Spinal cord (tissue), 9 donors: ENCODE measurements at regions not wholly inside any gene's neighbourhood (a gene's known extent, or its start where the extent isn't known, plus 50 kb on each side); places are given as distances from the start of the nearest gene placed in this dataset.
"Not testable (repeated sequence)": the region's sequence is repeated elsewhere in the genome, so short reads cannot be mapped to it uniquely, and the experiment has no call there.

Experiments
- DNase-seq, 6 donors: peaks; one replicate each; pipeline versions ENCODE4 v3.0.0 to v3.0.0-alpha.2; 2013 to 2015; ENCODE audit warnings: low spot score in 6 of 6, low read depth in 4 of 6
- H3K27ac ChIP-seq: one replicate; pipeline ENCODE4 v1.5.1; 2013; ENCODE audit warnings: low read depth, low read length, control low read depth
- H3K27me3 ChIP-seq: one replicate; pipeline ENCODE4 v1.6.1; 2013; ENCODE audit warnings: low read length; ENCODE audit not compliant: control insufficient read depth, insufficient read depth
- H3K36me3 ChIP-seq: one replicate; pipeline ENCODE4 v1.6.1; 2013; ENCODE audit warnings: low read length; ENCODE audit not compliant: control insufficient read depth, insufficient read depth
- H3K4me1 ChIP-seq: one replicate; pipeline ENCODE4 v1.6.1; 2013; ENCODE audit warnings: low read length; ENCODE audit not compliant: control insufficient read depth, insufficient read depth
- H3K4me3 ChIP-seq: one replicate; pipeline ENCODE4 v1.5.1; 2013; ENCODE audit warnings: low read depth, low read length, control low read depth
- H3K9me3 ChIP-seq: one replicate; pipeline ENCODE4 v1.6.1; 2013; ENCODE audit warnings: low read length; ENCODE audit not compliant: control insufficient read depth, insufficient read depth
- WGBS: methylation state at CpG from one replicate; pipeline ENCODE4 v1.1.5; 2013; ENCODE audit warnings: missing lambda C conversion rate; ENCODE audit not compliant: insufficient coverage; 5-methylcytosine and 5-hydroxymethylcytosine counted together
- donor health status: healthy.

GRCh38 chr13:43946281-43946680, 66.6 kb downstream of the LACC1 start:
- Histone ChIP-seq H3K4me1 (no peaks in the 10 kb centered on the region), H3K4me3 (no peak overlapping the region), H3K9me3 (no peaks in the 10 kb centered on the region), H3K27ac (no peak overlapping the region), H3K27me3 (no peaks in the 10 kb centered on the region), H3K36me3 (no peaks in the 10 kb centered on the region)
- no CpG with 5 or more reads among the region's 3 CpGs for WGBS
- no peak for DNase-seq

GRCh38 chr13:43947897-43948458, 68.3 kb downstream of the LACC1 start:
- WGBS: 46% methylated on average over 2 of the region's 3 CpGs
- H3K36me3 ChIP-seq: no peaks in the 10 kb centered on the region

GRCh38 chr13:43953370-43953769, 73.7 kb downstream of the LACC1 start:
- H3K4me1 ChIP-seq: no peaks in the 10 kb centered on the region
- H3K4me3 ChIP-seq: no peak overlapping the region
- no peaks in the 10 kb centered on the region for H3K36me3 ChIP-seq
- no CpG with 5 or more reads among the region's 2 CpGs for WGBS
- no peaks in the 10 kb centered on the region for H3K27me3 ChIP-seq
- no peak for DNase-seq
- no peak overlapping the region for H3K27ac ChIP-seq
- no peaks in the 10 kb centered on the region for H3K9me3 ChIP-seq

More at GRCh38 chr13:43947897-43948458, 68.3 kb downstream of the LACC1 start:
- Histone ChIP-seq H3K4me3 (no peak overlapping the region), H3K4me1 (no peaks in the 10 kb centered on the region), H3K27me3 (no peaks in the 10 kb centered on the region), H3K9me3 (no peaks in the 10 kb centered on the region), H3K27ac (no peak overlapping the region)
- no peak for DNase-seq

GRCh38 chr13:43956975-43957374, 77.3 kb downstream of the LACC1 start:
- no CpG with 5 or more reads among the region's 1 CpG for WGBS
- not testable (repeated sequence) for H3K4me3 ChIP-seq, H3K27me3 ChIP-seq, H3K36me3 ChIP-seq, DNase-seq, H3K27ac ChIP-seq, H3K4me1 ChIP-seq, H3K9me3 ChIP-seq

GRCh38 chr13:43959291-43959690, 79.6 kb downstream of the LACC1 start:
- no peaks in the 10 kb centered on the region for H3K36me3 ChIP-seq

GRCh38 chr13:43961909-43962308, 82.2 kb downstream of the LACC1 start:
- no peaks in the 10 kb centered on the region for H3K9me3 ChIP-seq

More at GRCh38 chr13:43959291-43959690, 79.6 kb downstream of the LACC1 start:
- H3K4me1 ChIP-seq: no peaks in the 10 kb centered on the region
- H3K9me3 ChIP-seq: no peaks in the 10 kb centered on the region
- no peaks in the 10 kb centered on the region for H3K27me3 ChIP-seq
- 91% methylated on average over 2 of the region's 2 CpGs for WGBS
- no peak for DNase-seq
- H3K4me3 ChIP-seq: no peak overlapping the region
- no peak overlapping the region for H3K27ac ChIP-seq

GRCh38 chr13:43963726-43964125, 84.0 kb downstream of the LACC1 start:
- Histone ChIP-seq H3K36me3 (no peaks in the 10 kb centered on the region), H3K4me1 (no peaks in the 10 kb centered on the region), H3K4me3 (no peak overlapping the region), H3K9me3 (no peaks in the 10 kb centered on the region), H3K27ac (no peak overlapping the region), H3K27me3 (no peaks in the 10 kb centered on the region)
- 92% methylated on average over 3 of the region's 4 CpGs for WGBS
- DNase-seq: no peak

More at GRCh38 chr13:43961909-43962308, 82.2 kb downstream of the LACC1 start:
- Histone ChIP-seq H3K27me3 (no peaks in the 10 kb centered on the region), H3K36me3 (no peaks in the 10 kb centered on the region), H3K27ac (no peak overlapping the region), H3K4me1 (no peaks in the 10 kb centered on the region), H3K4me3 (no peak overlapping the region)
- no peak for DNase-seq
- 88% methylated on average over 2 of the region's 4 CpGs for WGBS

GRCh38 chr13:43964698-43965458, 85.2 kb downstream of the LACC1 start:
- 100% methylated on average over 2 of the region's 2 CpGs for WGBS

GRCh38 chr13:43965459-43965845, 85.7 kb downstream of the LACC1 start:
- WGBS: 84% methylated on average over 7 of the region's 8 CpGs
- Histone ChIP-seq H3K36me3 (no peaks in the 10 kb centered on the region), H3K27ac (no peak overlapping the region), H3K4me1 (no peaks in the 10 kb centered on the region), H3K27me3 (no peaks in the 10 kb centered on the region), H3K4me3 (no peak overlapping the region), H3K9me3 (no peaks in the 10 kb centered on the region)
- no peak for DNase-seq

More at GRCh38 chr13:43964698-43965458, 85.2 kb downstream of the LACC1 start:
- Histone ChIP-seq H3K4me3 (no peak overlapping the region), H3K9me3 (no peaks in the 10 kb centered on the region), H3K36me3 (no peaks in the 10 kb centered on the region), H3K4me1 (no peaks in the 10 kb centered on the region), H3K27me3 (no peaks in the 10 kb centered on the region), H3K27ac (no peak overlapping the region)
- DNase-seq: no peak
